IMR-90 (cell line): ENCODE measurements at regions not wholly inside any gene's neighbourhood (a gene's known extent, or its start where the extent isn't known, plus 50 kb on each side); places are given as distances from the start of the nearest gene placed in this dataset.

ENCODE experiments used
- ATAC-seq: fragments of 200-7000 bp; cut with Tn5 transposase; 2 replicates; pipeline ENCODE4 v1.9.1; 2020; ENCODE audit warnings: low read depth, mild to moderate bottlenecking, moderate library complexity
- BruUV-seq: library from RNA; stranded (reverse); fragments of 400-500 nt; replicated peaks from 2 replicates; lab custom pipeline; 2021; lab: Mats Ljungman, UMichigan
- CTCF ChIA-PET: fragments of 300-600 bp; formaldehyde crosslinking; extraction: SDS; loops from one replicate; lab custom pipeline; 2021; ENCODE audit warnings: antibody characterized with exemption; lab: Yijun Ruan, JAX
- POLR2A ChIA-PET: fragments of 300-600 bp; sonication (Branson Sonifier 250); formaldehyde crosslinking; loops from one replicate; lab custom pipeline; 2022; ENCODE audit warnings: antibody characterized with exemption; ENCODE audit not compliant: unreplicated experiment; lab: Charles Lee
- DNase-seq: peaks from one replicate; pipeline ENCODE4 v3.0.0; 2013
- H2AFZ ChIP-seq: replicated peaks from 2 replicates; pipeline ENCODE3; 2013; ENCODE audit warnings: low read length, mild to moderate bottlenecking; ENCODE audit not compliant: poor library complexity
- H2AK5ac ChIP-seq: 2 replicates; pipeline ENCODE4 v1.6.1; 2013; ENCODE audit warnings: low read depth, low read length, inconsistent platforms
- H2AK9ac ChIP-seq: replicated peaks from 2 replicates; pipeline ENCODE3; 2013; ENCODE audit warnings: mild to moderate bottlenecking, low read depth, low read length, moderate library complexity; ENCODE audit not compliant: poor library complexity
- H2BK120ac ChIP-seq: 2 replicates; pipeline ENCODE4 v1.6.1; 2013; ENCODE audit warnings: low read depth, low read length, inconsistent platforms
- H2BK15ac ChIP-seq: 3 replicates; pipeline ENCODE4 v1.6.1; 2013; ENCODE audit warnings: low read depth, low read length, inconsistent platforms
- H2BK20ac ChIP-seq: 2 replicates; pipeline ENCODE4 v1.6.1; 2013; ENCODE audit warnings: low read depth, mild to moderate bottlenecking, inconsistent platforms, low read length, moderate library complexity
- H2BK5ac ChIP-seq: 2 replicates; pipeline ENCODE4 v1.6.1; 2013; ENCODE audit warnings: mild to moderate bottlenecking, low read depth, low read length, inconsistent platforms; ENCODE audit not compliant: poor library complexity, severe bottlenecking
- H3K14ac ChIP-seq: replicated peaks from 2 replicates; pipeline ENCODE4 v1.6.1; 2013; ENCODE audit warnings: low read depth, low read length, inconsistent platforms
- H3K18ac ChIP-seq: 2 replicates; pipeline ENCODE4 v1.6.1; 2013; ENCODE audit warnings: low read depth, low read length, control low read depth
- H3K23ac ChIP-seq: 2 replicates; pipeline ENCODE4 v1.6.1; 2013; ENCODE audit warnings: low read depth, low read length, inconsistent platforms
- H3K27ac ChIP-seq: 2 replicates; pipeline ENCODE4 v1.5.1; 2013; ENCODE audit warnings: mild to moderate bottlenecking, control low read depth, low read length; ENCODE audit not compliant: insufficient read depth
- H3K27me3 ChIP-seq: 2 replicates; pipeline ENCODE4 v1.6.1; 2013; ENCODE audit warnings: low read length; ENCODE audit not compliant: control insufficient read depth, insufficient read depth
- H3K36me3 ChIP-seq: 2 replicates; pipeline ENCODE4 v1.6.1; 2013; ENCODE audit warnings: low read length, mixed read lengths; ENCODE audit not compliant: control insufficient read depth, insufficient read depth
- H3K4ac ChIP-seq: 2 replicates; pipeline ENCODE4 v1.6.1; 2013; ENCODE audit warnings: low read depth, low read length, inconsistent platforms
- H3K4me1 ChIP-seq: 2 replicates; pipeline ENCODE4 v1.6.1; 2013; ENCODE audit warnings: low read length, mixed read lengths; ENCODE audit not compliant: control insufficient read depth, insufficient read depth
- H3K4me2 ChIP-seq: 2 replicates; pipeline ENCODE4 v1.6.1; 2013; ENCODE audit warnings: low read depth, mild to moderate bottlenecking, control low read depth, low read length, moderate library complexity
- H3K4me3 ChIP-seq: 2 replicates; pipeline ENCODE4 v1.5.1; 2013; ENCODE audit warnings: low read depth, mild to moderate bottlenecking, control low read depth, low read length, moderate library complexity; ENCODE audit not compliant: insufficient read depth
- H3K56ac ChIP-seq: 2 replicates; pipeline ENCODE4 v1.6.1; 2013; ENCODE audit warnings: low read length, inconsistent platforms; ENCODE audit not compliant: insufficient read depth; ENCODE audit errors: extremely low read depth
- H3K79me1 ChIP-seq, 2 experiments: 2 replicates each; pipeline ENCODE4 v1.6.1; 2013; ENCODE audit warnings: low read length in 2 of 2, inconsistent platforms in 1 of 2, low read depth in 1 of 2
- H3K9ac ChIP-seq: 2 replicates; pipeline ENCODE4 v1.6.1; 2013; ENCODE audit warnings: low read depth, low read length, control low read depth
- H3K9me1 ChIP-seq: 2 replicates; pipeline ENCODE4 v1.6.1; 2013; ENCODE audit warnings: low read length, inconsistent platforms; ENCODE audit not compliant: insufficient read depth
- H3K9me3 ChIP-seq: 2 replicates; pipeline ENCODE4 v1.6.1; 2013; ENCODE audit warnings: low read length; ENCODE audit not compliant: control insufficient read depth, insufficient read depth
- H4K20me1 ChIP-seq: 2 replicates; pipeline ENCODE4 v1.6.1; 2013; ENCODE audit warnings: low read length, inconsistent platforms; ENCODE audit not compliant: insufficient read depth
- H4K5ac ChIP-seq: 2 replicates; pipeline ENCODE4 v1.6.1; 2013; ENCODE audit warnings: mild to moderate bottlenecking, low read depth, low read length, control low read depth
- H4K8ac ChIP-seq, 2 experiments: 2 replicates each; pipeline ENCODE4 v1.6.1; 2013; ENCODE audit warnings: low read depth in 2 of 2, low read length in 2 of 2, control low read depth in 1 of 2, inconsistent platforms in 1 of 2
- H4K91ac ChIP-seq: 2 replicates; pipeline ENCODE4 v1.6.1; 2013; ENCODE audit warnings: low read depth, low read length, inconsistent platforms; ENCODE audit not compliant: insufficient read depth
- BHLHE40 ChIP-seq: fragments of 150-350 bp; IDR thresholded peaks from 2 replicates; pipeline ENCODE4 v1.6.1; 2016; ENCODE audit warnings: mild to moderate bottlenecking, low read depth, low read length
- CHD1 ChIP-seq: IDR thresholded peaks from 2 replicates; pipeline ENCODE4 v1.6.1; 2012; ENCODE audit warnings: low read depth, low read length, improper control_type of control experiment
- FOS ChIP-seq: fragments of 150-350 bp; IDR thresholded peaks from 2 replicates; pipeline ENCODE4 v1.6.1; 2016; ENCODE audit warnings: low read depth, low read length
- MXI1 ChIP-seq: IDR thresholded peaks from 2 replicates; pipeline ENCODE4 v1.6.1; 2012; ENCODE audit warnings: low read depth, mild to moderate bottlenecking, low read length, moderate library complexity, borderline replicate concordance
- POLR2A ChIP-seq: IDR thresholded peaks from 2 replicates; pipeline ENCODE4 v1.6.1; 2012; ENCODE audit warnings: mild to moderate bottlenecking, low read depth, low read length
- RAD21 ChIP-seq: IDR thresholded peaks from 2 replicates; pipeline ENCODE4 v1.6.1; 2012; ENCODE audit warnings: low read length, improper control_type of control experiment
- RCOR1 ChIP-seq: IDR thresholded peaks from 2 replicates; pipeline ENCODE4 v1.6.1; 2012; ENCODE audit warnings: mild to moderate bottlenecking, low read length, improper control_type of control experiment; ENCODE audit not compliant: insufficient replicate concordance
- SMC3 ChIP-seq: fragments of 150-350 bp; IDR thresholded peaks from 2 replicates; pipeline ENCODE4 v1.6.1; 2016; ENCODE audit warnings: low read depth, mild to moderate bottlenecking, antibody characterized with exemption, low read length, moderate library complexity
- WGBS, 2 experiments: methylation state at CpG; one replicate each; pipeline versions ENCODE4 v1.1.5 to v1.1.7; 2013; ENCODE audit warnings: missing lambda C conversion rate in 2 of 2; ENCODE audit not compliant: insufficient read length in 1 of 2; ENCODE audit errors: extremely low coverage in 2 of 2; 5-methylcytosine and 5-hydroxymethylcytosine counted together
- dilution Hi-C: fragments of 300-500 bp; cut with HindIII; formaldehyde crosslinking; loops from one replicate; pipeline ENCODE4 v1.14.3; 2018; ENCODE audit warnings: low sequenced_read_pairs; ENCODE audit not compliant: unreplicated experiment
- in situ Hi-C: fragments of 300-500 bp; cut with MboI; formaldehyde crosslinking; loops from 3 replicates; pipeline ENCODE4 v1.14.3; 2019; ENCODE audit warnings: low sequenced_read_pairs, inconsistent platforms, mixed read lengths
- intact Hi-C: fragments of 100-400 bp; cut with micrococcal nuclease; formaldehyde crosslinking; loops from 2 replicates; pipeline ENCODE4 v1.10.0; 2022
- TF ChIP-seq, protein P1 (sequence below): conservative IDR thresholded peaks from 2 replicates; pipeline ENCODE4 v1.5.1; 2012; ENCODE audit warnings: mild to moderate bottlenecking, low read depth, low read length, improper control_type of control experiment
- TF ChIP-seq, protein P2 (sequence below): fragments of 150-350 bp; IDR thresholded peaks from 2 replicates; pipeline ENCODE4 v1.6.1; 2017; ENCODE audit warnings: mild to moderate bottlenecking, antibody characterized with exemption, low read length, low read depth

DNA sequence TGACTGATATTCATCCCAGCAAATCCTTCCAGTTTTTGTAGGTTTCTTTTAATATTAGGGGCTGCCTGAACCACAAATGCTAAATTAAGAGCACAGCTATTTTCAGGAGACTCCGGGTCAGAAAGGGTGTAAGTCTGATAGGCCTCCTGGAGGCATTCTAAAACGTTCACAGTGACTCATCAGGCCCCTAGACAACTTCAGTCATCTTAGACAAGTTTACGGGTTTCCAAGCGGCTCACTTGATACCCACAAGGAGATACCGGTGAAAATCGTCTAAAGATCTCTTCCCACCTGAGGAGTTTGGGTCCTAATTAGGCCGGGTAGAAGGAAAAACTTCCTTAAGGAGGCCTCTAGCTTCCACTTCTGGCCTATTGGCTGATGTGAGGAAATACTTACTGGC is 342.7 kb upstream of the USP9Y start:
- H3K18ac ChIP-seq, result no peak overlapping the region
- H4K5ac ChIP-seq, result no peak overlapping the region
- no peaks in the 10 kb centered on the region for H3K9me3 ChIP-seq
- intact Hi-C loops (no loop called here), in situ Hi-C loops (no loop called here), dilution Hi-C loops (no loop called here)
- CTCF ChIA-PET, result no interaction called here
- ATAC-seq (no peak), DNase-seq (no peak)
- H3K14ac ChIP-seq, result no peak overlapping the region
- H3K9ac ChIP-seq, result no peak overlapping the region
- WGBS, 2 experiments, result no CpG with 5 or more reads among the region's 7 CpGs
- no TSS peak for BruUV-seq
- H3K27me3 ChIP-seq, result no peaks in the 10 kb centered on the region
- H3K4me1 ChIP-seq, result no peaks in the 10 kb centered on the region
- no peak overlapping the region for H2AK9ac ChIP-seq
- H3K9me1 ChIP-seq, result no peaks in the 10 kb centered on the region
- H4K20me1 ChIP-seq, result no peaks in the 10 kb centered on the region
- no peak overlapping the region for H3K4me3 ChIP-seq
- H3K4ac ChIP-seq, result no peak overlapping the region
- H3K4me2 ChIP-seq, result no peak overlapping the region
- H4K91ac ChIP-seq, result no peak overlapping the region
- H3K79me1 ChIP-seq, result no peaks in the 10 kb centered on the region
- H2BK5ac ChIP-seq, result no peak overlapping the region
- H2AFZ ChIP-seq, result no peak overlapping the region
- no peak overlapping the region for H3K23ac ChIP-seq
- H3K56ac ChIP-seq, result no peak overlapping the region
- H3K36me3 ChIP-seq, result no peaks in the 10 kb centered on the region
- H2BK120ac ChIP-seq, result no peak overlapping the region
- H2AK5ac ChIP-seq, result no peak overlapping the region
- POLR2A ChIA-PET, result no interaction called here
- H2BK15ac ChIP-seq, result no peak overlapping the region
- no peak overlapping the region for H2BK20ac ChIP-seq
- no peak overlapping the region for H4K8ac ChIP-seq
- no peak overlapping the region for H3K27ac ChIP-seq
- TF ChIP-seq BHLHE40 (no peak), MXI1 (no peak), CHD1 (no peak), RAD21 (no peak), FOS (no peak), SMC3 (no peak), RCOR1 (no peak), POLR2A (no peak)
- TF ChIP-seq, protein P1, sequence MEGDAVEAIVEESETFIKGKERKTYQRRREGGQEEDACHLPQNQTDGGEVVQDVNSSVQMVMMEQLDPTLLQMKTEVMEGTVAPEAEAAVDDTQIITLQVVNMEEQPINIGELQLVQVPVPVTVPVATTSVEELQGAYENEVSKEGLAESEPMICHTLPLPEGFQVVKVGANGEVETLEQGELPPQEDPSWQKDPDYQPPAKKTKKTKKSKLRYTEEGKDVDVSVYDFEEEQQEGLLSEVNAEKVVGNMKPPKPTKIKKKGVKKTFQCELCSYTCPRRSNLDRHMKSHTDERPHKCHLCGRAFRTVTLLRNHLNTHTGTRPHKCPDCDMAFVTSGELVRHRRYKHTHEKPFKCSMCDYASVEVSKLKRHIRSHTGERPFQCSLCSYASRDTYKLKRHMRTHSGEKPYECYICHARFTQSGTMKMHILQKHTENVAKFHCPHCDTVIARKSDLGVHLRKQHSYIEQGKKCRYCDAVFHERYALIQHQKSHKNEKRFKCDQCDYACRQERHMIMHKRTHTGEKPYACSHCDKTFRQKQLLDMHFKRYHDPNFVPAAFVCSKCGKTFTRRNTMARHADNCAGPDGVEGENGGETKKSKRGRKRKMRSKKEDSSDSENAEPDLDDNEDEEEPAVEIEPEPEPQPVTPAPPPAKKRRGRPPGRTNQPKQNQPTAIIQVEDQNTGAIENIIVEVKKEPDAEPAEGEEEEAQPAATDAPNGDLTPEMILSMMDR, result no peak
- TF ChIP-seq, protein P2, sequence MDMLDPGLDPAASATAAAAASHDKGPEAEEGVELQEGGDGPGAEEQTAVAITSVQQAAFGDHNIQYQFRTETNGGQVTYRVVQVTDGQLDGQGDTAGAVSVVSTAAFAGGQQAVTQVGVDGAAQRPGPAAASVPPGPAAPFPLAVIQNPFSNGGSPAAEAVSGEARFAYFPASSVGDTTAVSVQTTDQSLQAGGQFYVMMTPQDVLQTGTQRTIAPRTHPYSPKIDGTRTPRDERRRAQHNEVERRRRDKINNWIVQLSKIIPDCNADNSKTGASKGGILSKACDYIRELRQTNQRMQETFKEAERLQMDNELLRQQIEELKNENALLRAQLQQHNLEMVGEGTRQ, result no peak
